CD4-positive, alpha-beta T cell treated with Interleukin-1 beta for 1 hour (primary cell): ENCODE measurements at regions not wholly inside any gene's neighbourhood (a gene's known extent, or its start where the extent isn't known, plus 50 kb on each side); places are given as distances from the start of the nearest gene placed in this dataset.
"Not testable (repeated sequence)": the region's sequence is repeated elsewhere in the genome, so short reads cannot be mapped to it uniquely, and the experiment has no call there.

Experiments used
- DNase-seq, 2 donors: peaks; one replicate each; pipeline ENCODE4 v3.0.0-alpha.2; 2020 to 2022

DNA sequence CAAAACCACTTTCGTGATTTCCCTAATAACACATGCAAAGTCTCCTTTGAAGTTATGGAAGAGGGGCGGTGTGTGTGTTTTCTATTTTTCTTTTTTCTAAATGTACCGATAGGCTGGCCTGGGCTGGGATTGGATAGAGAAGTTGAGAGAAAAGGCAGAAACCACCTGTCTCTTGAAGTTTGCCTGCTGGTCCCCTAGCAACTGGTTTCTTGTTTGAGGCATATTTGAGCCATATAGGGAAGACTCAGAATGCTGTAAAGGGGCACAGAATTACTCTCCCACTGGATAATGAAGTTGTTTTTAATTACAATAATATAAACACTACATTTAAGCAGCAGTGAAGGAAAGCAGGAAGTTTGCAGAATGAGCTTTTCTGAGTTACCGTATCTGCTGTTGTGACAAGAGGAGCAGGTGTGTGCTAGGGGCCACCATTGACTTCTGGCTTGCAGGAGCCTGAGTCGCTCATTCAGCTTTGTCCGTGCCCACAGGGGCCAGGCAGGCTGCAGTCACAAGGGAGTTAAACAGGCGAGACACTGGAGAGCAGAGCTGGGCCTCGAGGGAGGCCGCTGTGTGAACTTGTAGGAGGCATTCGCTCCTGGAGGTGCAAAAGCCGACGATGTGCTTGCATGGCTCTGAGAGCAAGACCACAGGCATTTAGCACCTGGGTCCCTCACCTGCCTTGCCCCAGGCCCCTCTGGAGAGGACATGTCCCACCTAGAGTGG is 173.8 kb upstream of the RGS6 start:
- no peak for DNase-seq

DNA sequence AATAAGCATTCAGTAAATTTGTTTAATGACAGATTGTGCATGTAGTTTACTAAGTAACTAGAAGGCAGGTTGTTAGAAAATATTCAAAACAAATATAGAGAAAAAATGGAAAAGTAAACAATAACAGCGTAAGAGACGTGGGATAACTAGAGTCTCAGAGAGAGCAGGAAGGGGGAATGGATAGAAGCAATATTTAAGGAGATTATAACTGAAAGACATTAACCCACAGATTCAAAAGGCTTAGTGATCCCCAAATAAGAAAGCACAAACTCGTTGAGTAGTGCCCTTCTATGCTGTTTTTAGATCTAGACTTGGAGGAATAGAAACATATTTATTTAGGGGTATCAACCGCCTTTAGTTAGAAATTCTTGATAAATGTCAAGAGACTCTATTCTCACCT is 169.7 kb upstream of the RGS6 start:
- no peak for DNase-seq

DNA sequence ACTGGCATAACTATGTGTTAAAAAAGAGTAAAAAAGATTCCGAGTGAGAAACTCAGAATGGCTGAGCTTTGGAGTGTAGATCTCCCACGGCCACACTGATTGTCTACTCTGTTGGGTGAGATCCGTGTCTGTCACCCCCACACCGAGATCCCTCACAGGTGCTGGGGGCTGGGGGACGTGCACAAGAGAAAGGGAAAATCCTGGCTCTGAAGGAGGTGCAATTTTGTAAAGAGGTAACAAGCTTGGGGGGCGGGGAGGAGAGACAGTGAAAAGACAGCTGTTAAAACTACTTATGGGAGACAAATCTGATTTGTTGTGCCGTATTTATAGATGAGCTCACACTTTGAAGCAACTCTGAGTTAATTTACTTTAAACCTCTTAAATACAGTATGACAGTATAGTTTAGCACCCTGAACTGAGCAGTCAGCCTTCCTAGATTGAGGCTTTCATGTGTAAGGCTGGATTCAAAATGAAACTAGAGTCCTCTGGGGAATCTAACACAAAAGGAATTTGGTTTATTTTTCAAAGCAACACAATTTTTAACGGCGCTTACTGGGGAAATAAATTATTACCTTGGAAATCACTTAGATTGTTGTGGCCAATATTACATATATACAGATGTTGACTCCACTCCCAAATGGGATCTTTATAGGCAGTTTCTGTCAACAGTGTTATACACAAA is 167.4 kb upstream of the RGS6 start:
- DNase-seq: no peak

DNA sequence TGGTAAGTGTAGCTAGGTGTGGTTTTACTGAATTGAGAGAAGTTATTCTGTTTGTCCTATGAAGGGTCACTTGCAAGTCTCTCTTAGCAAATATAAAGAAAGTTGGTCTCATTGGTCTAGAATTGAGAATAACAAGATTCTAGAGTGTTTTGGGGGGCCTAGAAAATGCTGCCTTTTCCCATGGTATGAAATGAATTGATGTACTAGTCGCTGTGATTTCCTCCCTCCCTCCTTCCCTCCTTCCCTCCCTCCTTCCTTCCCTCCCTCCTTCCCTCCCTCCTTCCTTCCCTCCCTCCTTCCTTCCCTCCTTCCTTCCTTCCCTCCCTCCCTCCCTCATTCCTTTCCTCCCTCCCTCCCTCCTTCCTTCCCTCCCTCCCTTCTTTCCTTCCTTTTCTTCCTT is 166.7 kb upstream of the RGS6 start:
- no peak for DNase-seq

DNA sequence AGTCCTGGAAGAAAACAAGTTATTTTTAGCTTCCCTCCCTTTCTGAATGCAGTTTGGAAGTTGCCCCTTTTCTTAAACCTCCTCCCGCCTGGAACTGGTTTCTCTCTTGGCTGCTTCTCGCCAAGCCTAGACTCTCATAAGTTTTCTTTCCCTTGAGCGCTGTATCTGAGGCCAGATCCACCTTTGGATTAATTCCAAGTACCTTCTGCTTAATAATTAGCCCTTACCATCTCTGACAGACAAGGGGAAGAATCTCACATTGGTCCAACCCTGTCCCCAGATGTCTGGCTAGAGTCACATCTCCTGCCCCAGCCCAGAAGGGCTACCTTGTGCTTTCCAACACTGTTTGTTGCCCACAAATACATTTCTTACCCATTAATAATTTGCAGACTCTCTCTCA is 161.8 kb upstream of the RGS6 start:
- DNase-seq: no peak

DNA sequence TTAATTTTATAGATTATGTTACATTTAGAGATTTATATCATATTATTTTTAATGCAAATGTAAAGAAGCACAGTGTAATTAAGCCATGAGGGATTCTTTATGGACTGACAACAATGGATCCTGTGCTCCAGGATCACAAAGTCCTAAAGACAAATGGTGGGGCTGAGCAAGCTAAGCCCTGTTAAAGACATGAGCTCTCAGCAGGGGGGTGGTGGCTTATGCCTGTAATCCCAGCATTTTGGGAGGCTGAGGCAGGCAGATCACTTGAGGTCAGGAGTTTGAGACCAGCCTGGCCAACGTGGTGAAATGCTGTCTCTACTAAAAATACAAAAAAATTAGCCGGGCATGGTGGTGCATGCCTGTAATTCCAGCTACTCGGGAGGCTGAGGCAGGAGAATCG is 160.8 kb upstream of the RGS6 start:
- not testable (repeated sequence) for DNase-seq

DNA sequence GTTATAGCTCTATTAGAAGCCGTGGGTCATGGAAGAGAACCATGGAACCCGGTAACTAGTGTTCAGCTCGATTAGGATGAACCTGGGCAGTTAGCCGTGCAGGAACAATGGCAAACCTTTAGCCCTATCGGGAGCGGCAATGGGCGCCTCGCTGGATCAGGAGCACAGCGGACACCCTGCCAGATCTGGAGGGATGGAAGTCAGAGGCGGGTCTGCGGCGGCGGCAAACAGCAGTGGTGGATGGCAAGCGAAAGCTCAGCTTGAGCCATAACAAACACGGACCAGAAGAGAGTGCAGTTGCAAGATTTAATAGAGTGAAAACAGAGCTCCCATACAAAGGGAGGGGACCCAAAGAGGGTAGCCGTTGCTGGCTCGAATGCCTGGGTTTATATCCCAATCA is 160.2 kb upstream of the RGS6 start:
- not testable (repeated sequence) for DNase-seq

DNA sequence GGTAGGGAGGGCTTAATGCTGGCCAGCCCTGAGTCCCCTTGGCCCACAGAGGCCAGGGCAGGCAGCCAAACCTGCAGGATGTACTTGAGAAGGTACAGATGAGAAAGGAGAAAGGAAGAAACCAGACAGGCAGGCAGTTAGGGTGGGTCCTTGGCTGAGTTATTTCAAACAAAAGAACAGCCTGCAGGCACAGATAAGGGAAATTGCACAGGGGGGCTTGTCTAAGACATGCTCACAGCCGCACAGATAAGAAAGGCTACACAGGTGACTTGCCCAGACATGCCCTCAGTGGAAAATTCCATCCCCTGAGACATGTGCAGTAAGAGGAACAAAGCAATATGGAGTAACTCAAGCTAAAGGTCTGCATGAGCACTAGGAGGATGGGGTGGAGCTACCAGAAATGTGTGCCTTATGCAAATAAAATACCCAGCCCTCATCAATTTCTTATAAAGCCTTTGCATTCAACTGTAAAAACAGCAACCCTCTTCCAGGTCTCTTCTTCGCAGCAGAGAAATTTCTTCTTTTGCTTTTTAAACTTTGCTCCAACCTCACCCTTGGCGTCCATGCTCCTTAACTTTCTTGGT is 158.2 kb upstream of the RGS6 start:
- DNase-seq: no peak

DNA sequence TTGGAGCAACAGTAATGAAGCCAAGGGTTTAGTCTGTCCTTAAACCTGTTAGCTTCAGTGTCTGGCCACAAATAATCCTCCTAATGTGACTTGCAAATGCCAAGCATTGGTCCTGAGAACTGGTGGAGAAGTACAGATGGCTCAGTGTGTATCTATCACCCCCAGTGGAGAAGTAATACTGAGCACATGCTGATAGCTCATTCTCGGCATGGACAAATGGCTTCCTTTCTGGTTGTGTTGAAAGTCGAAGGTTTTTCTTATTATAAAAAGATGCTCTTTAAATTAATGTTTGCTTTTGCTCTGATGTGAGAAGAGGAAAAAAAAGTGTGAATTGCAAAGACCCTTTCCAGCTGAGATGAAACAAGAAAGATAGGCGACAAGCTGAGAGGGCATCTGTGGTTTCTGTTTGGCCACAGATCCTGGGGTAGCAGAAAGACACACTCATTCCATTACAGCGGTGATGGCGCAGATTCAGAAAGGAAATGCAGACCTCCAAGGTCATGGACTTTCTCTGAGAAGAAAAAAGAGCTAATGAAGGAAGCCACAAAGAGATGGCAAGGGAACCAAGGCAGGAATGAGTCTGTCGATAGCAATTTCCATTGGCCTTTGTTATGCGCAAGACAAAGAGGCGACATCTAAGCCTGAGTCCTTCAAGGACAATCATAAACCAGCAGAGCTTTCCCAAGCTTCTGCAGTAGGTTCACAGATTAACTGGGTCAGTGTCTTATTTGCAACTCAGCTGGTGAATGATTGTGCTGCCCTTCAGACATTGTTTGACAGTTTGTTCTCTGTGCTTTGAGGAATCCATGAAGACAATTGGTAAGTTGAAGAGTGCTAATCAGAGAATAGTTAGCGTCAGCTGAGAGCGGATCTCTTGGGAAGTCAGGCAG is 155.5 kb upstream of the RGS6 start:
- DNase-seq: no peak

DNA sequence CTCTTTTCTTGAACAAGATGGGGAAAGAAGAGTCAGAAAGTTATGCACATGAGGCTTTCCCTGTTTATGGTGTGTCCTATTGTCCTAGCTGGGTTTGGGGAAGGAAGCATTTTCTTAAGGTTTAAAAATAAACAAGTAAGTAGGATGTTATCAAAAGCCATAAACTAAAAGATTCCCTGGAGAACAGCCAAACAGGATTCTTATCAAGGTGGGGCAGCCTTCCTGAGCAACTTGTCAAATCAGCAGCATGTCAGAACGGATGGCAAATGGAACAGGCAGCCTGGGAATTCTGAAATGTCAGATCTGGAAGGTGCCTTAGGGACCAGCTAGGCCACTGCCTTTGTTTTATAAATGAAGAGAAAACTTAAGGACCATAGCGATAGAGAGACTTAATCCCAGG is 152.2 kb upstream of the RGS6 start:
- DNase-seq: no peak

DNA sequence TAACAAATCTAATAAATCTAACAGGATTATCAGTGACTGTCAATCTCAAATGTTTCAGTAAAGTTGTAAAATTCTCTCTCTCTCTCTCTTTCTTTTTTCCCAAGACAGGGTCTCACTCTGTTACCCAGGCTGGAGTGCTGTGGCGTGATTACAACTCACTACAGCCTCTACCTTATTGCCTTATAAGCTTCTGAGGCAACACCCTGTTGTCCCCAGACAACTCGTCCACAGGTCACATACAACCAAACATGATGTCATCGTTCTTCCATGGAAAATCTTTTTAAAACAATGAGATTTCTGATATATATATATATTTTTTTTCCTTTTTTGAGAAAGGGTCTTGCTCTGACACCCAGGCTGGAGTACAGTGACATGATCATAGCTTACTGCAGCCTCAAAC is 151.4 kb upstream of the RGS6 start:
- no peak for DNase-seq

DNA sequence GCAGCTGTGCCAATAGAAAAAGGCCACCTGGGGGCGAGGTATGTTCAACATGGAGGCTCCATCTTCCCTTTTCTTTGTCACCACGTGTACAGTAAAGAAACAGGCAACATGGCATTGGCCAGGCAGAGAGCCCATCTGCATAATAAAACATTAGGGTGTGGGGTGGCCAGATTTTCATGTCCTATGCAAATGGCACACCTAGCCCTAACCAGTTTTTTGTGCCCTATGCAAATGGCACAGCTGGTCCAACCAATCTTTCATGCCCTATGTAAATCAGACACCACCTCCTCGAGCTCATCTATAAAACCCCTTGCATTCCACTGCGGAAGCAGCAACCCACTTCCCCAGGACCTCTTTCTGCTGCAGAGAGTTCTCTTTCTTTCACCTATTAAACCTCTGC is 149.1 kb upstream of the RGS6 start:
- no peak for DNase-seq

DNA sequence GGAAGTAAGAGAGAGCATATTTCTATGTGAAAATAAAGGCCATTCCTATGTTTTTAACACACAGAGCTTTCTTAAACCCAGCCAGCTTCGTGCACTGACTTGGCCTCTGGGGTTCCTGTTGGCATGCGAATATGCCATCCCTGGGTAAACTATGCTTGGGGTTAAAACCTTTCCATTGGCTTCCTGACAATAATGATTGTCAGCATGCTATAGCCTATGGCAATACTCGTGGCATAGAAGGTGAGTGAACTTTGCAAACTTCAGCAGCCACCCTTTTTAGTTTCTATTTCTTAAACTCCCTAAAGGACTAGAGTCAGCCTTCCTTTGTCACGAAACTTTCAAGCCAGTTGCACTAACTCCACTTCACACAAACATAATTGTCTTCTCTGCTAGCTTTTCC is 148.4 kb upstream of the RGS6 start:
- DNase-seq: no peak

DNA sequence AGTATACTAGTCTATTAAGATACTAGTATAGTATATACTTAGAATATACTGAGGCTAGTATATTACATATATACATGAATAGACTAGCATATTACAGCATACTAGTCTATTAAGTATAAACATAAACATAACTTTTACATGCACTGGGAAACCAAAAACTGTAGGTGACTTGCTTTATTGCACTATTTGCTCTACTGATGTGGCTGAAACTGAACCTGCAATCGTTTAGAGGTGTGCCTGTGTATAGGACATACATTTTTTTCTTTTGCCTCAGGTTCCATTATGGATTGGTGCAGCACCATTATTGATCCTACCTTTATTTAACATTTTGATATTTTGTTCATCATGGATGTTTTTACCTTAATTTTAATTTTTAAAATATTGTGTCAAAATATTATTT is 143.2 kb upstream of the RGS6 start:
- no peak for DNase-seq

DNA sequence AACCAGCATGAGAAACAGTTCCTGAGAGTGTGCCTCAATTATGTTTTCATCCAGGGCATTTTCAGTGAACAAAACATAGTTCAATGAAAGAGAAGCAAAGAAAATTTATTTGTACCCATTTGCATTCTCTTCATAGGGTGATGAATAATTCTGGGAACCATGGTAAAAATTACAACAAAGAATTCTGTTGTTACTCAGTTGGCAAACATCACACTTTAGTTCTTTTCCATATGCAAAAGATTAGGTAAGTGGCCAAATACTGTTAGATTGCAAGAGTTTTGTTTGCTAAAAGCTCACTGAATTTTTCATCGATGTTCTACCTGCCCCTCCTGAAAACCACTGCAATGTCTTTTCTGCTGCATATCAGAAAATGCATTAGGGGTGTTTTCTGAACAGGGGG is 132.4 kb upstream of the RGS6 start:
- DNase-seq: no peak

DNA sequence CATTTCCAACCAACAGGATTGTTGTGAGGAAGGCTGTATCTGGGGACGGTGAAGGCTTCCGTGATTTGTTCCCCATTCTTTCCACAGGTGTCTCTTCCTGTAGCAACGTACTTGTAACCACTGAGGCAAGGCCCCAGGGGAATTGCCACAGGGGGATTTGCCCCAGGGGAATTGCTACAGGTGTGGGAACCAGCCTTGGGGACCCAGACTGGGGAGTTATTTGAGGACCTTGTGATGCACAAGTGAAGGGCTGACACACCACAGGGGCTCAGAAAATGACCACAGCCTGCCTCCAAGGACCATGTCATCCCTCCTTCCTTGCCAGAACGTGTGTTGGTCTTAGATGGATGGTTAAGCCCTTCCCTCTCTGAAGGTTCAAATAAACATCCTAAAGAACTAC is 131.4 kb upstream of the RGS6 start:
- no peak for DNase-seq

DNA sequence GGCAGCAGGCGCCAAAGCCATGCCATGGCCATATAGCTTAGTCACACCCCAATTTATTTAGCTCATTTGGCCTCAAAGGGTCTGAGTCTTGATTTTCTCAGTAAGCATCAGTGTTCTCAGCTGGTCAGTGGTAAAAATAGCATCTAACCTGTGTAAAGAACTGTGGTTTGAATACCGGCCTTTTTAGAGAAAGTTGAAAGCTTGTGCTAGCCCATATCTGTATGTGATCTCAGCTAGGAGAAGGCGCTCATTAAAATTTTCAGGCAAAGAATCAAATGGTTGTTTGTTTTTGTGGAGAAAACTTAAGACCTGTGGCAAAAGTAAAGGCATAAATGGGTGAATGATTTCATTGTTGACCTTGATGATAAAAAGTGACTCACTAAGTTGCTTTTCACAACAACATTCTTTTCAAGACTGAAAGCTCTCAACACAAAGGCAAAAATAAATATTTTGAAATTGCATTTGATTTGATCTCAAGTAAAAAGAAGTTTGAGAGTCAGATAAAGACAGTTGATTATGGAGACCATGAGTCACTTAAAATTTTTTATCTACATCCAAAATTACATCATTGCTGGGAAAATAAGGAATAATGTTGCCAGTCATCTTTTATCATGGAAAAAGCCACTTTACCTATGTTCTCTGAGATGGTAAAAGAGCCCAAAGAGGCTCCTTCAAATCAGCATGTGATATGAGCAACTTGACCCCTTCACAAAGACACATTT is 128.5 kb upstream of the RGS6 start:
- DNase-seq: no peak

DNA sequence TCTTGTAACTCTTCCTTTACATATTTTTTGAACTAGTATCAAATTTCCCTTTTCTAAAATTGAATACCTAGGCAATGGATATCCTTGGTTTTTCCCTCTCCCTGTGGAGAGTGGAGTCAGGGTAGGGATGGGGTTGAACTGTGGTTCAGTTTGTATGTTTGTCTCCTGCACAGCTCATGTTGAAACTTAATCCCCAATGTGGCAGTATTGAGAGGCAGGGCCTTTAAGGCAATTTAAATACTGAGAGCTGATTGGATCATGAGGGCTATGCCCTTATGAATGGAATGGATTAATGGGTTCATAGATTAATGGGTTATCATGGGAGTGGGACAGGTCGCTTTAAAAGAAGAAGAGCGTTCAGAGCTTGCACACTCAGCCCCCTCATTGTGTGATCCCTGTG is 127.2 kb upstream of the RGS6 start:
- DNase-seq: no peak

DNA sequence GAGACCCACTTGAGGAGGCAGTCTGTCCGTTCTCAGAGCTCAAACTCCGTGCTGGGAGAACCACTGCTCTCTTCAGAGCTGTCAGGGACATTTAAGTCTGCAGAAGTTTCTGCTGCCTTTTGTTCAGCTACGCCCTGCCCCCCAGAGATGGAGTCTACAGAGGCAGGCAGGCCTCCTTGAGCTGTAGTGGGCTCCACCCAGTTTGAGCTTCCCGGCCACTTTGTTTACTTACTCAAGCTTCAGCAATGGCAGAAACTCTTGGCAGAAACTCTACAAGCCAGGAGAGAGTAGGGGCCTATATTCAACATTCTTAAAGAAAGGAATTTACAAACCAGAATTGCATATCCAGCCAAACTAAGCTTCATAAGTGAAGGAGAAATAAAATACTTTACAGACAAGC is 125.2 kb upstream of the RGS6 start:
- not testable (repeated sequence) for DNase-seq

DNA sequence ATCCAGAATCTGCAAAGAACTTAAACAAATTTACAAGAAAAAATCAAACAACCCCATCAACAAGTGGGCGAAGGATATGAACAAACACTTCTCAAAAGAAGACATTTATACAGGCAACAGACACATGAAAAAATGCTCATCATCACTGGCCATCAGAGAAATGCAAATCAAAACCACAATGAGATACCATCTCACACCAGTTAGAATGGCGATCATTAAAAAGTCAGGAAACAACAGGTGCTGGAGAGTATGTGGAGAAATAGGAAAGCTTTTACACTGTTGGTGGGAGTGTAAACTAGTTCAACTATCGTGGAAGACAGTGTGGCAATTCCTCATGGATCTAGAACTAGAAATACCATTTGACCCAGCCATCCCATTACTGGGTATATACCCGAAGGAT is 121.4 kb upstream of the RGS6 start:
- DNase-seq: not testable (repeated sequence)

DNA sequence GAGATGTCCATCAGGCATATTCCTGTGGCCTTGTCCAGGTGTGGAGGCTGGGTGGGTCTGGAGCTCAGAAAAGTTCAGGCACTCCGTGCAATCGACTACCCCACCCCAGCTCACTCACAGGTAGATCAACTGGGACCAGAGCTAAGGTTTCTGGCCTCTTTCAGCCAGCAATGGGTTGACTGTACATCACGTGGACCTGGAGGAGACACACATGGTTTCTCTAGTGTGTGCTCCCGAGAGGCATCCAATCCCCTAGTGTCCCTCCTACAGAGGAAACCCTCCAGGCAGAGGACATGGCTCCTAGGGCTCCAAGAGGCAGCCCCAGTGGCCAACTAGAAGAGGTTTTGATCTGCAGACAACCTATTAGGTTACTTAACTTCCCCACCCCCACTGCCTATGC is 119.5 kb upstream of the RGS6 start:
- DNase-seq: no peak

DNA sequence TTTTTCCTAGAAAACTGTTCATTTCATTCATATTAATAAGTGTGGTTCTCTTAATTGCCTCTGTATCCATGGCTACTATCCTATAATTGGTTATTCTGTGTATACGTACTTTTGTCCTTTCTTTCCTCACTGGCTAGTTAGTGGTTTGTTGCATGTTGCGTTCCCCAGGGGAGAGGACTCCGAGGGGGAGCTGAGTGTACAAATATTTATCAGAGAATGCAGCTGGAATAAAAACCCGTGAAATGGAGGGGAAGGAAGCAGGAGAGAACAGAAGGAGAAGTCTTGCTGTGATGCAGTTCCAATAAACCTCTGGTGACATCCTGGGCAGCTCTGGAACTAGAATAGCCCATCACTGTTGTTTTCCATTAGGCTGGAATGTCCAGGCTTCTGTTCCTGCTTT is 117.1 kb upstream of the RGS6 start:
- DNase-seq: no peak

DNA sequence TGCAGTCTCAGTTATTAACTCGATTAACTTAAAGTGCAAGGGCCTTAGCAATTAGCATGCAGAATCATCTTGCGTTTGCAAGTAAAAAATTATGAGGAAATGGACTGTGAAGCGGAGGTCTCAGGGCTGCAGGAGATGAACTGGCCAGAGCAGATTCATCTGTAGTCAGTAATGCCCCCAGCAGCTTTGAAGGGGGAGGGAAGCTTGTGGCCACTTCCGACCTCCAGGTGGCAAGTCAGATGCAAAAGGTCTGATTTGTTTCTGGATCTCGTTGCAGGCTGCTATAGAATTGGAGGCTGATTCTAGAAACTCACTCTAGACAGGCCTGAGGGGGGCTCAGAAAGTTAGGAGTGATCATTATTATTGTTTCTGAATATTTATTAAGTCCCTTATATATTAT is 107.4 kb upstream of the RGS6 start:
- no peak for DNase-seq
